ENCODE measurements at regions not wholly inside any gene's neighbourhood (a gene's known extent, or its start where the extent isn't known, plus 50 kb on each side); places are given as distances from the start of the nearest gene placed in this dataset.
"Not testable (repeated sequence)": the region's sequence is repeated elsewhere in the genome, so short reads cannot be mapped to it uniquely, and the experiment has no call there.

- no peaks in the 10 kb centered on the region for H4K20me1 ChIP-seq (ENCODE audit: insufficient read depth, low read length)
- no peak overlapping the region for H3K4me2 ChIP-seq (ENCODE audit: insufficient read depth, low read length)
- H2AFZ ChIP-seq (ENCODE audit: low read length), result no peak overlapping the region
- no peaks in the 10 kb centered on the region for H3K79me2 ChIP-seq (ENCODE audit: insufficient read depth, low read length)
- no peak overlapping the region for H3K4me3 ChIP-seq (ENCODE audit: insufficient read depth, low read length)
- no peaks in the 10 kb centered on the region for H3K4me1 ChIP-seq (ENCODE audit: insufficient read depth, low read length)
- H3K36me3 ChIP-seq (ENCODE audit: insufficient read depth, low read length), result no peaks in the 10 kb centered on the region
- no peaks in the 10 kb centered on the region for H3K9me3 ChIP-seq (ENCODE audit: low read depth, low read length)
- no peaks in the 10 kb centered on the region for H3K27me3 ChIP-seq (ENCODE audit: insufficient read depth, low read length)
- no peak overlapping the region for H3K27ac ChIP-seq (ENCODE audit: low read depth, low read length)
- TF ChIP-seq CTCF (IDR thresholded peaks at IDR 0.05; ENCODE audit: extremely low read depth, low read depth, low read length), result no peak
- DNase-seq (ENCODE audit: insufficient read length, low spot score, missing footprints), result no peak
Observed at GRCh38 chr14:27338012-27338411, 740.2 kb upstream of the NOVA1 start.

- not testable (repeated sequence) for DNase-seq (ENCODE audit: insufficient read length, low spot score, missing footprints)
Observed at GRCh38 chr14:27363036-27363435, 765.2 kb upstream of the NOVA1 start.

GRCh38 chr14:27366596-27366995, 768.8 kb upstream of the NOVA1 start:
- Histone ChIP-seq H4K20me1 (ENCODE audit: insufficient read depth, low read length) (no peaks in the 10 kb centered on the region), H3K9me3 (ENCODE audit: low read depth, low read length) (no peaks in the 10 kb centered on the region), H2AFZ (ENCODE audit: low read length) (no peak overlapping the region), H3K79me2 (ENCODE audit: insufficient read depth, low read length) (no peaks in the 10 kb centered on the region), H3K27ac (ENCODE audit: low read depth, low read length) (no peak overlapping the region), H3K27me3 (ENCODE audit: insufficient read depth, low read length) (no peaks in the 10 kb centered on the region), H3K4me2 (ENCODE audit: insufficient read depth, low read length) (no peak overlapping the region), H3K36me3 (ENCODE audit: insufficient read depth, low read length) (no peaks in the 10 kb centered on the region), H3K4me3 (ENCODE audit: insufficient read depth, low read length) (no peak overlapping the region), H3K4me1 (ENCODE audit: insufficient read depth, low read length) (no peaks in the 10 kb centered on the region)
- no peak for TF ChIP-seq CTCF (IDR thresholded peaks at IDR 0.05; ENCODE audit: extremely low read depth, low read depth, low read length)
- no peak for DNase-seq (ENCODE audit: insufficient read length, low spot score, missing footprints)

More at GRCh38 chr14:27363036-27363435, 765.2 kb upstream of the NOVA1 start:
- not testable (repeated sequence) for H3K27me3 ChIP-seq (ENCODE audit: insufficient read depth, low read length); H4K20me1 ChIP-seq (ENCODE audit: insufficient read depth, low read length); H3K79me2 ChIP-seq (ENCODE audit: insufficient read depth, low read length); H3K36me3 ChIP-seq (ENCODE audit: insufficient read depth, low read length); H3K27ac ChIP-seq (ENCODE audit: low read depth, low read length); H3K4me3 ChIP-seq (ENCODE audit: insufficient read depth, low read length); H3K4me2 ChIP-seq (ENCODE audit: insufficient read depth, low read length); H3K4me1 ChIP-seq (ENCODE audit: insufficient read depth, low read length); H2AFZ ChIP-seq (ENCODE audit: low read length); H3K9me3 ChIP-seq (ENCODE audit: low read depth, low read length)

- TF ChIP-seq CTCF (IDR thresholded peaks at IDR 0.05; ENCODE audit: extremely low read depth, low read depth, low read length), result no peak
- H3K9me3 ChIP-seq (ENCODE audit: low read depth, low read length), result no peaks in the 10 kb centered on the region
- no peaks in the 10 kb centered on the region for H3K4me1 ChIP-seq (ENCODE audit: insufficient read depth, low read length)
- H3K4me3 ChIP-seq (ENCODE audit: insufficient read depth, low read length), result no peak overlapping the region
- no peak for DNase-seq (ENCODE audit: insufficient read length, low spot score, missing footprints)
- H3K36me3 ChIP-seq (ENCODE audit: insufficient read depth, low read length), result no peaks in the 10 kb centered on the region
- no peaks in the 10 kb centered on the region for H3K27me3 ChIP-seq (ENCODE audit: insufficient read depth, low read length)
- H3K79me2 ChIP-seq (ENCODE audit: insufficient read depth, low read length), result no peaks in the 10 kb centered on the region
- H3K27ac ChIP-seq (ENCODE audit: low read depth, low read length), result no peak overlapping the region
- no peaks in the 10 kb centered on the region for H4K20me1 ChIP-seq (ENCODE audit: insufficient read depth, low read length)
- no peak overlapping the region for H2AFZ ChIP-seq (ENCODE audit: low read length)
- no peak overlapping the region for H3K4me2 ChIP-seq (ENCODE audit: insufficient read depth, low read length)
Observed at GRCh38 chr14:27367345-27367744, 769.5 kb upstream of the NOVA1 start.
